Prostate gland (tissue), 2 donors: ENCODE measurements at regions not wholly inside any gene's neighbourhood (a gene's known extent, or its start where the extent isn't known, plus 50 kb on each side); places are given as distances from the start of the nearest gene placed in this dataset.

Source experiments
- CTCF ChIP-seq, 4 experiments: fragments of 200-600 bp in 2 of 4; fragments of 450-650 bp in 2 of 4; sonication (generic) in 2 of 4; IDR thresholded peaks; 1 replicate in 3 of 4; 2 replicates in 1 of 4; pipeline ENCODE4 v1.5.1; 2016 to 2019; ENCODE audit warnings: antibody characterized with exemption in 4 of 4, mild to moderate bottlenecking in 2 of 4, moderate library complexity in 2 of 4
- POLR2A ChIP-seq: fragments of 450-650 bp; IDR thresholded peaks from one replicate; pipeline ENCODE4 v1.6.1; 2016; ENCODE audit warnings: antibody characterized with exemption, mild to moderate bottlenecking

GRCh38 chr16:49058382-49058781, 223.3 kb downstream of the CBLN1 start:
- TF ChIP-seq CTCF (IDR thresholded peaks at IDR 0.05) (no peak), POLR2A (no peak)
